ENCODE measurements at regions not wholly inside any gene's neighbourhood (a gene's known extent, or its start where the extent isn't known, plus 50 kb on each side); places are given as distances from the start of the nearest gene placed in this dataset.
A peak's percentile ranks its signal among the peaks of the same experiment; 100 is the strongest.

GRCh38 chr13:104577071-104577815 lies 1511.0 kb upstream of the SLC10A2 start:
- H3K27ac ChIP-seq: no peak overlapping the region
- H3K4me1 ChIP-seq: no peaks in the 10 kb centered on the region
- intact Hi-C loops (cut with DNase I; ENCODE audit: low total_unique reads): no loop called here
- no peaks in the 10 kb centered on the region for H3K9me3 ChIP-seq
- 44 to 47% methylated on average over 4 of the region's 4 CpGs for WGBS, 2 donors
- H3K4me3 ChIP-seq: no peak overlapping the region
- no peaks in the 10 kb centered on the region for H3K36me3 ChIP-seq (ENCODE audit: low read depth, missing control alignments)
- TF ChIP-seq POLR2A (IDR thresholded peaks at IDR 0.05): no peak
- no peak for TF ChIP-seq CTCF (IDR thresholded peaks at IDR 0.05)
- H3K27me3 ChIP-seq: no peaks in the 10 kb centered on the region
- DNase-seq: no peak

DNA sequence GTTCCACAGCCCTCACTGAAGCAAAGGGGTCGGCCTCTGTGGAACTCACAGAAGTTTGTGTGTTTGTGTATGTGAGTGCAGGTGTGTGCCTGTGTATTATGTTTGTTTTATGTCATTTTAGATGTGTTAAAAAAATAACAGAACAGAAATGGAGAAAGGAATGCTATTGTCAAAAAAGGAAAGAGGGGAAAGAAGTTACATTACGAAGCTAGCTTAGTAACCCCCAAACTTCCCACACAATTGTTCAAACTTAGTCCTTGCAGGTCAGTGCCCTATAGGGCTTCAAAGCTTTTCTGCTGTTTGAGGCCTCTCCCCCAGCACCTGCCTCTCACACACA lies 1505.6 kb upstream of the SLC10A2 start:
- intact Hi-C loops (cut with DNase I; ENCODE audit: low total_unique reads): no loop called here
- Histone ChIP-seq H3K9me3 (no peaks in the 10 kb centered on the region), H3K4me3 (no peak overlapping the region), H3K36me3 (ENCODE audit: low read depth, missing control alignments) (no peaks in the 10 kb centered on the region), H3K27me3 (no peaks in the 10 kb centered on the region), H3K27ac (no peak overlapping the region), H3K4me1 (no peaks in the 10 kb centered on the region)
- TF ChIP-seq CTCF (IDR thresholded peaks at IDR 0.05) (peak in 1 of 3 experiments; percentile 29), POLR2A (IDR thresholded peaks at IDR 0.05) (no peak)
- WGBS, 2 donors: 54 to 61% methylated on average over 2 of the region's 2 CpGs
- no peak for DNase-seq

GRCh38 chr13:104571161-104571892 lies 1505.1 kb upstream of the SLC10A2 start:
- TF ChIP-seq POLR2A (IDR thresholded peaks at IDR 0.05) (no peak), CTCF (IDR thresholded peaks at IDR 0.05) (peak in 2 of 3 experiments; percentile 39 to 57)
- H3K27ac ChIP-seq: no peak overlapping the region
- H3K4me1 ChIP-seq: no peaks in the 10 kb centered on the region
- no peak overlapping the region for H3K4me3 ChIP-seq
- intact Hi-C loops (cut with DNase I; ENCODE audit: low total_unique reads): no loop called here
- H3K36me3 ChIP-seq (ENCODE audit: low read depth, missing control alignments): no peaks in the 10 kb centered on the region
- WGBS, 2 donors: 42 to 49% methylated on average over 12 of the region's 12 CpGs
- no peaks in the 10 kb centered on the region for H3K9me3 ChIP-seq
- peak; percentile 86 for DNase-seq
- no peaks in the 10 kb centered on the region for H3K27me3 ChIP-seq

DNA sequence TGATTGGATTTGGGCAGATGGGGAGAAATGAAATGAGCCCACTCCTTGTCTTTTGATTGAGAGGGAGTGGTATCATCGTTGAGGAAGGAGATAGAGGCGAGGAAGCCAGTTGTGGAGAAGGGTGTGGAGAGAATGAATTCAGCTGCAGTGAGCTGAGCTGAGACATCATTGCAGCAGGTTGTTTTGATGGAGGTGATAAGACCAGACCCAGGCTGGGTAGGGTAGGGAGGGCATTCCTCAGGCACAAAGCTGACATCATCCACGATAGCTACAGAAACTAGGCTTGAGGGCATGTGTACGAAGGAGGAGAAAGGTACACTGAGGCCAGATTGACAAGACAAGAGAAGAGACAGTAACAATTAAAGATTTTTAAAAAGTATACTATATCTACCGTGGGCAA lies 1500.9 kb upstream of the SLC10A2 start:
- 94% methylated on average over 5 of the region's 5 CpGs for WGBS, 2 donors
- H3K36me3 ChIP-seq (ENCODE audit: low read depth, missing control alignments): no peaks in the 10 kb centered on the region
- intact Hi-C loops (cut with DNase I; ENCODE audit: low total_unique reads): no loop called here
- no peaks in the 10 kb centered on the region for H3K27me3 ChIP-seq
- no peak overlapping the region for H3K4me3 ChIP-seq
- H3K4me1 ChIP-seq: no peaks in the 10 kb centered on the region
- H3K27ac ChIP-seq: no peak overlapping the region
- H3K9me3 ChIP-seq: no peaks in the 10 kb centered on the region
- no peak for TF ChIP-seq POLR2A (IDR thresholded peaks at IDR 0.05)
- TF ChIP-seq CTCF (IDR thresholded peaks at IDR 0.05): no peak
- no peak for DNase-seq
